ENCODE measurements at regions not wholly inside any gene's neighbourhood (a gene's known extent, or its start where the extent isn't known, plus 50 kb on each side); places are given as distances from the start of the nearest gene placed in this dataset.
"Not testable (repeated sequence)": the region's sequence is repeated elsewhere in the genome, so short reads cannot be mapped to it uniquely, and the experiment has no call there.

DNA sequence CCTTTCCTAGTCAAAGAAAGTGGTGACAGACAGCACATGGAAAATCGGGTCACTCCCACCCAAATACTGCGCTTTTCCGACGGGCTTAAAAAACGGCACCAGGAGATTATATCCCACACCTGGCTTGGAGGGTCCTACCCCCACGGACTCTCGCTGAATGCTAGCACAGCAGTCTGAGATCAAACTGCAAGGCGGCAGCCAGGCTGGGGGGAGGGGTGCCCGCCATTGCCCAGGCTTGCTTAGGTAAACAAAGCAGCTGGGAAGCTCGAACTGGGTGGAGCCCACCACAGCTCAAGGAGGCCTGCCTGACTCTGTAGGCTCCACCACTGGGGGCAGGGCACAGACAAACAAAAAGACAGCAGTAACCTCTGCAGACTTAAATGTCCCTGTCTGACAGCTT, 171.6 kb downstream of the PLK2 start:
- not testable (repeated sequence) for H3K27ac ChIP-seq (ENCODE audit: low read length); H3K4me1 ChIP-seq (ENCODE audit: insufficient read depth, low read length); H3K27me3 ChIP-seq (ENCODE audit: insufficient read depth, low read length); H3K9me3 ChIP-seq (ENCODE audit: insufficient read depth, low read depth, low read length); H3K9ac ChIP-seq (ENCODE audit: low read depth, low read length); H3K4me3 ChIP-seq (ENCODE audit: low read length); H3K36me3 ChIP-seq (ENCODE audit: insufficient read depth, low read depth, low read length)

DNA sequence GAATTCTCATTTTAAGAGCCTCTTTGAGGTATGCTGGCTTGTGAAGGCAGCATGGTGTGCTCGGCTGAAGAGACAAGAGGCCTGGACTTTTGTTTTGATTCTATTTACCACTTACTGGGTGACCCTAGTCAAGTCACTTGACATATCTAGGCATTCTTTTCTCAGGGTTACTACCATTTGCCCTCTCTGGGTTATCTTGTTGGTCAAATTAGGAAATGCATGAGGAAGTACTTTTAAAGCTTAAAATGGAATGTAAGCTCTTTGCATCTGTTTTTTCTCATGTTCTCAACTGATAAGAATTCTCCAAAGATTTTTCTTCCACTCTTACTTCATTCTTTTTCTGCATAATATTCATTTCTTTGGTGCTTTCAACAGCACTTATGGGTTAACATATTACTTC, 173.1 kb downstream of the PLK2 start:
- Histone ChIP-seq H3K36me3 (ENCODE audit: insufficient read depth, low read depth, low read length) (no peaks in the 10 kb centered on the region), H3K9me3 (ENCODE audit: insufficient read depth, low read depth, low read length) (no peaks in the 10 kb centered on the region), H3K4me1 (ENCODE audit: insufficient read depth, low read length) (no peaks in the 10 kb centered on the region), H3K27ac (ENCODE audit: low read length) (no peak overlapping the region), H3K9ac (ENCODE audit: low read depth, low read length) (no peak overlapping the region), H3K27me3 (ENCODE audit: insufficient read depth, low read length) (no peaks in the 10 kb centered on the region), H3K4me3 (ENCODE audit: low read length) (no peak overlapping the region)

DNA sequence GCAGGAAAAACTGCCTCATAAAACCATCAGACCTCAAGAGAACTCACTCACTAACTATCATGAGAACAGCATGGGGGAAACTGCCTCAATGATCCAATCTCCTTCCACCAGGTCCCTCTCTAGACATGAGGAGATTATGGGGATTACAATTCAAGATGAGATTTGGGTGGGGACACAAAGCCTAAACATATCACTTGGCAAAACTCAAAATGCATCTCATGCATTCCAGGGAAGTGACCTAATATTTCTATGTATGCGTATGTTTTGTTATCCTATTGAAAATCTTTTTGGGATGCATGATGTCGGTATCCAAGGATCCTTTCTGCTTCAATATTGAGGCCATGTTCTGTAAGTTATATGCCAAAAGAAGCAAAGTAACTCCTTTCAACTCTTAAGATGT, 174.0 kb downstream of the PLK2 start:
- no peak overlapping the region for H3K4me3 ChIP-seq (ENCODE audit: low read length)
- no peaks in the 10 kb centered on the region for H3K36me3 ChIP-seq (ENCODE audit: insufficient read depth, low read depth, low read length)
- no peaks in the 10 kb centered on the region for H3K9me3 ChIP-seq (ENCODE audit: insufficient read depth, low read depth, low read length)
- H3K27ac ChIP-seq (ENCODE audit: low read length) = no peak overlapping the region
- no peak overlapping the region for H3K9ac ChIP-seq (ENCODE audit: low read depth, low read length)
- no peaks in the 10 kb centered on the region for H3K27me3 ChIP-seq (ENCODE audit: insufficient read depth, low read length)
- H3K4me1 ChIP-seq (ENCODE audit: insufficient read depth, low read length) = no peaks in the 10 kb centered on the region

DNA sequence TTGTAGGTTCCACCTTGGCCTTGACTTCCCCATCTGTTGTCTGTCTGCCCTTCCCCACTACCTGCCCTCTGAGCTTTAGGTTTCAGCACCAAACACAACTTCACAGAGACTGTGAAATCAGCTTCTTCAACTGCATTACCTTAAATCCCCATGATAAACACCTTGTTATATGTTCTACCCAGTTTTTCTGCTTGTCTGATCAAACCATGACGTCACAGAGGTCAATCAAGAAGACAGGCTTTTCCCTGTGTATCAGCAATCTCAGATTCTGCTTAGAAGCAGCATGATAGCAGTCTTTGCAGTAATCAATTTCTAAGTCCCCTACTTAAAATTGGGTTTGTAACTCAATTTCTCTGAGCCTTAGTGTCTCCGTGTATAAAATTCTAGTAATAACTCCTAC, 175.0 kb downstream of the PLK2 start:
- Histone ChIP-seq H3K4me1 (ENCODE audit: insufficient read depth, low read length) (no peaks in the 10 kb centered on the region), H3K36me3 (ENCODE audit: insufficient read depth, low read depth, low read length) (no peaks in the 10 kb centered on the region), H3K4me3 (ENCODE audit: low read length) (no peak overlapping the region), H3K27ac (ENCODE audit: low read length) (no peak overlapping the region), H3K9me3 (ENCODE audit: insufficient read depth, low read depth, low read length) (no peaks in the 10 kb centered on the region), H3K9ac (ENCODE audit: low read depth, low read length) (no peak overlapping the region), H3K27me3 (ENCODE audit: insufficient read depth, low read length) (no peaks in the 10 kb centered on the region)

DNA sequence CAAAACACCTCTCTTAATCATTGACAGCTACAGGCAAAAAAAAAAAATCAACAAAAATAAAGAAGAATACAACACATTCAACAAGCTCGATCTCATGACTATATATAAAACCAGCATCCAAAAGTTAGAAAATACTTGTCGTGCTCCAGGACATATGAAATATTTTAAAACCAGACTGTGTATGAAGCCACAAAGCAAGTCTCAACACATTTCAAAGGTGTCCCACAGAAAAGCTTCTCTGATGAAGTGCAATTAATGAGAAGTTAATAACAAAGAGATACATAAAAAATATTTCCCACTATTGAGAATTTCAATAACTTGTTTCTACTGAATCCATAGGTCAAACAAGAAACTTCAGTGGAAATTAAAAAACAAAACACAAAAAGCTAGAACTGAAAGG, 178.7 kb downstream of the PLK2 start:
- Histone ChIP-seq H3K9ac (ENCODE audit: low read depth, low read length) (no peak overlapping the region), H3K9me3 (ENCODE audit: insufficient read depth, low read depth, low read length) (no peaks in the 10 kb centered on the region), H3K4me1 (ENCODE audit: insufficient read depth, low read length) (no peaks in the 10 kb centered on the region), H3K36me3 (ENCODE audit: insufficient read depth, low read depth, low read length) (no peaks in the 10 kb centered on the region), H3K27me3 (ENCODE audit: insufficient read depth, low read length) (no peaks in the 10 kb centered on the region), H3K4me3 (ENCODE audit: low read length) (no peak overlapping the region), H3K27ac (ENCODE audit: low read length) (no peak overlapping the region)

DNA sequence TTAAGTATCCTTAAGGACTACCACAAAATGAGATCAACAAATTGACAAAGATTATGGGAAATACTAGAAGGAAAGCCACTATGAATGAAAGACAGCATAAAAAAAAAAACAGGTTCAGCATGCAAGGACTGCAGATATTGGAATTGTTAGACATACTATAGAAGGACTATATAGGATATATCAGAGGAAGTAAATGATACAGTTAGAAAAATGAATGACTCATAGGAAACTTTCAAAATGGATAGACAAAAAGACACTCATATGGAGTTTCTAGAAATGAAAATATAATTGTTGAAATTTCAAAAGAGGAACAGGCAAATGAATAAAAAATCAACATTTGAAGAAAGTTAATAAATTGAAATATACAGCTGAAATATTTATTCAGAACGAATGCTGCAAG, 180.6 kb downstream of the PLK2 start:
- Histone ChIP-seq H3K27ac (ENCODE audit: low read length) (no peak overlapping the region), H3K9me3 (ENCODE audit: insufficient read depth, low read depth, low read length) (no peaks in the 10 kb centered on the region), H3K4me1 (ENCODE audit: insufficient read depth, low read length) (no peaks in the 10 kb centered on the region), H3K36me3 (ENCODE audit: insufficient read depth, low read depth, low read length) (no peaks in the 10 kb centered on the region), H3K27me3 (ENCODE audit: insufficient read depth, low read length) (no peaks in the 10 kb centered on the region), H3K4me3 (ENCODE audit: low read length) (no peak overlapping the region), H3K9ac (ENCODE audit: low read depth, low read length) (no peak overlapping the region)

DNA sequence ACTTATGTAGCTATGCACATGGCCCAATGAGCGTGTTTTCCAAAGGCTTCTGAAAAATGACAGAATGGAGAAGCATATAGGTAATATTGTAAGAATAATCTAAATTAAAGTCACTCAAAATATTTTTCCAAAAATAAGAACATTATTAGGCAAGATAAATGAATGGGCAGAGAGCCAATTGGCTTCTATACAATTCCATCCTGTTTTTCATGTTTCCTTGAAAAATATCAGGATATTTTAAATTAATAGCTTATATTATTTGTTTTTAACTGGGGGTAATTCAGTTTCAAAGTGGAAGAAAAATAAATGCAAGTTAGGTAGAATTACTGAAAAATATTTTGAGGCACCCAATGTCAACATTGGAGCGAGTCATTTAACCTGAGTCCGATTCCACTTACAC, 183.5 kb downstream of the PLK2 start:
- no peak overlapping the region for H3K27ac ChIP-seq (ENCODE audit: low read length)
- H3K4me3 ChIP-seq (ENCODE audit: low read length) = no peak overlapping the region
- H3K9me3 ChIP-seq (ENCODE audit: insufficient read depth, low read depth, low read length) = no peaks in the 10 kb centered on the region
- no peaks in the 10 kb centered on the region for H3K27me3 ChIP-seq (ENCODE audit: insufficient read depth, low read length)
- H3K9ac ChIP-seq (ENCODE audit: low read depth, low read length) = no peak overlapping the region
- H3K36me3 ChIP-seq (ENCODE audit: insufficient read depth, low read depth, low read length) = no peaks in the 10 kb centered on the region
- no peaks in the 10 kb centered on the region for H3K4me1 ChIP-seq (ENCODE audit: insufficient read depth, low read length)

DNA sequence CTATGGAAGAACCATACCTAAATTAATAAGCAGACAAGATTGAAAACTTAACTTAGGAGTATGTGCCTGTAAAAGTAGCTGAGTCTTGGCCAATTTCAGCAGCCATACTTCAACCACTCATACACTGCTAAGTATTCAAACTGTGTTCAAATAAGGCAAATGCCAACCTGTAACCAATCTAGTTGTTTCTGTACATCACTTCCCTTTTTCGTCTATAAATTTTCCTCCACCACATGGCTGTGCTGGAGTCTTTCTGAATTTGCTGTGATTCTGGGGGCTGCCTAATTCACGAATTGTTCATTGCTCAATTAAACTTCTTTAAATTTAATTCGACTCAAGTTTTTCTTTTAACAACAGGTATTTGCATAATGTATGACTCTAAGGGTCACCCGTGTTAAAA, 184.4 kb downstream of the PLK2 start:
- H3K36me3 ChIP-seq (ENCODE audit: insufficient read depth, low read depth, low read length) = no peaks in the 10 kb centered on the region
- H3K9me3 ChIP-seq (ENCODE audit: insufficient read depth, low read depth, low read length) = no peaks in the 10 kb centered on the region
- no peaks in the 10 kb centered on the region for H3K27me3 ChIP-seq (ENCODE audit: insufficient read depth, low read length)
- no peaks in the 10 kb centered on the region for H3K4me1 ChIP-seq (ENCODE audit: insufficient read depth, low read length)
- H3K9ac ChIP-seq (ENCODE audit: low read depth, low read length) = no peak overlapping the region
- H3K4me3 ChIP-seq (ENCODE audit: low read length) = no peak overlapping the region
- no peak overlapping the region for H3K27ac ChIP-seq (ENCODE audit: low read length)

DNA sequence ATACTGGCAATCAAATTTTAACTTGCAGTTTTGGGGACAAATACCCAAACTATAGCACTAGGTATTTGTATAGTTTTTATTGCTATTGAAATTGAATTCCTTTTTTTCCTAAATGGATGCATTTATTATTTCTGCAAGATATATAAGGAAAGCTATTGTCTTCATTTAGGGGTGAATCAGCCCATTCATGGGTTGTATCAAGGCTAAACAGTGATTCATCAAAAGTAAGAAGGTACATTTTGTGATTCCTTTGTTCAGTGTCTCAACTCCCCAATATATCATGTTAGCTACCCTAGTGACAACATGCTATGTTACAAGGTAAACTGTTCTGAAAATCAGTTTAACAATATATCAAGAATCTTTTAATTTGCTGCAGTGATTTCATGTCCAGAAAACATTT, 185.7 kb downstream of the PLK2 start:
- no peak overlapping the region for H3K9ac ChIP-seq (ENCODE audit: low read depth, low read length)
- no peaks in the 10 kb centered on the region for H3K9me3 ChIP-seq (ENCODE audit: insufficient read depth, low read depth, low read length)
- no peaks in the 10 kb centered on the region for H3K36me3 ChIP-seq (ENCODE audit: insufficient read depth, low read depth, low read length)
- H3K27me3 ChIP-seq (ENCODE audit: insufficient read depth, low read length) = no peaks in the 10 kb centered on the region
- no peaks in the 10 kb centered on the region for H3K4me1 ChIP-seq (ENCODE audit: insufficient read depth, low read length)
- no peak overlapping the region for H3K27ac ChIP-seq (ENCODE audit: low read length)
- no peak overlapping the region for H3K4me3 ChIP-seq (ENCODE audit: low read length)

DNA sequence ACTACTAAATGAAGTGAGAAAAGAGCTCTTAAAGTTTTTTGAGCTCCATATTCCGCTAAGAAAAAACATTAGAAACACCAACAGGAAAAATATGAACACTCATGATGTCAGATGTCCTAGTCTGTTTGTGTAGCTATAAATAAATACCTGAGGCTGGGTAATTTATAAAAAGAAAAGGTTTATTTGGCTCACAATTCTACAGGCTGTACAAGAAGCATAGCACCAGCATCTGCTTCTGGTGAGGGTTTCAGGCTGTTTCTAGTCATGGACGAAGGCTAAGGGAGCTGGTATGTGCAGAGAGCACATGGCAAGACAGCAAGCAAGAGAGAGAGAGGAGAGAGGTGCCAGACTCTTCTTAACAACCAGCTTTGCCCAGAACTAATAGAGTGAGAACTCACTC, 186.2 kb downstream of the PLK2 start:
- Histone ChIP-seq H3K9ac (ENCODE audit: low read depth, low read length) (no peak overlapping the region), H3K4me3 (ENCODE audit: low read length) (no peak overlapping the region), H3K27me3 (ENCODE audit: insufficient read depth, low read length) (no peaks in the 10 kb centered on the region), H3K36me3 (ENCODE audit: insufficient read depth, low read depth, low read length) (no peaks in the 10 kb centered on the region), H3K9me3 (ENCODE audit: insufficient read depth, low read depth, low read length) (no peaks in the 10 kb centered on the region), H3K27ac (ENCODE audit: low read length) (no peak overlapping the region), H3K4me1 (ENCODE audit: insufficient read depth, low read length) (no peaks in the 10 kb centered on the region)

DNA sequence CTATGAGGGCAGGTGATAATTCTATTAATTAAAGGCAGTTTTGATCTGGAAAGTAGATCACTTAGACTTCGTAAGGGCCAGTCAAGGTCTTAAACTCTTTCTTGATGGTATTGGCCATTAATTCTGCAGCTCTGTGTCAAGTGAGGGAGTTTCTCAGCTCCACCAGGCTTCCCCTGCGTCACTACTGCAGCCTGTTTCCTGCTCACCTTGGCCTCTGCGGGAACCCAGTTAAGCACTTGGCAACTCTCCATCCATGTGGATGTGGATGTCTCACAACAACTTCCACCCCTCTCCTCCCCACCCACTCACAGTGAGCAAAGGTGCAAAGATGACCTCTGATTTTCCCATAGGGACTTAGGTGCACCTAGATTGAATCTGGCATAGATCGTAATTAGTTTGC, 191.6 kb downstream of the PLK2 start:
- H3K27ac ChIP-seq (ENCODE audit: low read length) = no peak overlapping the region
- H3K9me3 ChIP-seq (ENCODE audit: insufficient read depth, low read depth, low read length) = no peaks in the 10 kb centered on the region
- no peak overlapping the region for H3K4me3 ChIP-seq (ENCODE audit: low read length)
- no peaks in the 10 kb centered on the region for H3K4me1 ChIP-seq (ENCODE audit: insufficient read depth, low read length)
- H3K9ac ChIP-seq (ENCODE audit: low read depth, low read length) = no peak overlapping the region
- H3K36me3 ChIP-seq (ENCODE audit: insufficient read depth, low read depth, low read length) = no peaks in the 10 kb centered on the region
- H3K27me3 ChIP-seq (ENCODE audit: insufficient read depth, low read length) = no peaks in the 10 kb centered on the region

DNA sequence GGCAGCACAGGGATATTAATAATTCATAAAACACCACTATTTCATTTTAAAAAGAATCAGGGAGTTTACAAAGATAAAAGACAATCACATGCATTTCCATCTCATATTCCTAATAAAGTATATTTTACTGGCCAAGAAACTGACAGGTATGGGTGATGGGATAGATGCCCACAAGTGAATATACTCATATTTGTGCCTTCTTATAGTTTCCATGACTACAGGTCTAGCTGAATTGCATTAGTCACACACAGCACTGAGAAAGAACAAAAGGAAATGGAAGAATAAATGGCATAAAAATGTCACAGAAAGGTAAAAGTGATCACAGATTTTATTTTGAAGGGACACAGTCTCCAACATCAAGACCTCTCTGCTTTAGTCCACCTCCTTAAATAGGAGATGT, 193.5 kb downstream of the PLK2 start:
- Histone ChIP-seq H3K36me3 (ENCODE audit: insufficient read depth, low read depth, low read length) (no peaks in the 10 kb centered on the region), H3K4me3 (ENCODE audit: low read length) (no peak overlapping the region), H3K4me1 (ENCODE audit: insufficient read depth, low read length) (no peaks in the 10 kb centered on the region), H3K27me3 (ENCODE audit: insufficient read depth, low read length) (no peaks in the 10 kb centered on the region), H3K9me3 (ENCODE audit: insufficient read depth, low read depth, low read length) (no peaks in the 10 kb centered on the region), H3K9ac (ENCODE audit: low read depth, low read length) (no peak overlapping the region), H3K27ac (ENCODE audit: low read length) (no peak overlapping the region)

DNA sequence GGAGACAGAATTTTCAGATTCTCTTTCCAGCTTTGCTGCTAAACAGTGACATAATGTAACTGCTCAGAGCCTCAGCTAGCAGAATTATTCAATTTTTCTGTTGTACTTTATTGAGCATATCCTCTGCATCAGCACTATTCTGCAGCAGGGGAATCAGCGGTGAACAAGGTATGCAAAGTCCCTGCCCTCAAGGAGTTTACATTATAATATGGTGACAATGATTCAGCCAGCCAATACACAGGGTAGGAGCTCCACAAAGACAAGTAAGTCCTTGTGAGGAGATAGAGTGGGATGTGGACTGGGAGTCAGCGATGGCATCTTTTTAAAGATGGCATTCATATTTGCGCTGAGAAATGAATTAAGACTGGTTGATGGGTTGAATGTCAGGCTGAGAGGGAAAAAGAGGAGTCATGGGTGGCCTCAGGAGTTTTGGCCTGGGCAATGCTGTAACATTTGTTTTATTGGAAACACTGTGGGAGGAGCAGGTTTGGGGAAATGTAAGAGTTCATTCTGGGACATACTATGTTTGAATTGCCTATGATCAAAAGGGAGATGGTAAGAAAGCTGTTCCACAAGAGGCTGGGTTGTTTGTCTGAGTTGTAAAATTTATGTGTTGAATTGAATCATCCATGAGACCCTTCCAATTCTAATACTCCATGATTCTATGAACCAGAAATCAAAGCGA, 194.5 kb downstream of the PLK2 start:
- H3K4me1 ChIP-seq (ENCODE audit: insufficient read depth, low read length) = no peaks in the 10 kb centered on the region
- H3K9me3 ChIP-seq (ENCODE audit: insufficient read depth, low read depth, low read length) = no peaks in the 10 kb centered on the region
- H3K4me3 ChIP-seq (ENCODE audit: low read length) = no peak overlapping the region
- no peaks in the 10 kb centered on the region for H3K36me3 ChIP-seq (ENCODE audit: insufficient read depth, low read depth, low read length)
- no peak overlapping the region for H3K27ac ChIP-seq (ENCODE audit: low read length)
- no peaks in the 10 kb centered on the region for H3K27me3 ChIP-seq (ENCODE audit: insufficient read depth, low read length)
- H3K9ac ChIP-seq (ENCODE audit: low read depth, low read length) = no peak overlapping the region
